ENCODE measurements at regions not wholly inside any gene's neighbourhood (a gene's known extent, or its start where the extent isn't known, plus 50 kb on each side); places are given as distances from the start of the nearest gene placed in this dataset.

DNA sequence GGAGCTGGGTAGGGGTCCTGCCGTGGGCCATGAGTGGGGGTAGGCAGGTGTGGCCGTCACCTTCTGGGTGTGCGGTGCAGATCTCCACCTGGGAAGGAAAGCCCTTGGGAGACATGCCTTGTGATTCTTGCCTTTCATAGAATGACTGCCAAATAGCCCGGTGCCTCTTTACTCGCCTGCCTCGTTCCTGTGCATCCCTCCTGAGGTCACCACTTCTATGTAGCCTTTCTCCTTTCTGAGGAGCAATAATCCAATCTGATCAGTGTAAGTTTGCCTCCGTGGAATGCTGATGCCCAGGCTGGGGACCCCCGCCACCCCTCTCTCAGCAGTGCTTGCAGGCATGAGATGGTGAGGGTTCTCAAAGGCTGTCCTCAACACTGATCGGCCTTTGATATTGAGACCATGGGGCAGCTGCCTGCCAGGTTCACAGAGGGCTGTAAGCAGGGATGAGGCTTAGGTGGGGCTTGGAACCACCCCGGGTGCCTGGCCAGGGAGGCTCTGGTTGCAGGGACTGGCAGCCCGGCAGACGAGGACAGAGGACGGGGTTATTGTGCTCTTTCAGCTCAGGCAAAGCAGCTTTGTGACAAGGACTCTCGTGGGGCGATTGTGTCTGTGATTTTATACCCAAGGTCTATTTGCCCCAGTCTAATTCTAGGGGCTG lies 86.1 kb upstream of the WNT7B start:
- DNase-seq: peak in 8 of 10 donors; percentile 9 to 87 (median 37)

DNA sequence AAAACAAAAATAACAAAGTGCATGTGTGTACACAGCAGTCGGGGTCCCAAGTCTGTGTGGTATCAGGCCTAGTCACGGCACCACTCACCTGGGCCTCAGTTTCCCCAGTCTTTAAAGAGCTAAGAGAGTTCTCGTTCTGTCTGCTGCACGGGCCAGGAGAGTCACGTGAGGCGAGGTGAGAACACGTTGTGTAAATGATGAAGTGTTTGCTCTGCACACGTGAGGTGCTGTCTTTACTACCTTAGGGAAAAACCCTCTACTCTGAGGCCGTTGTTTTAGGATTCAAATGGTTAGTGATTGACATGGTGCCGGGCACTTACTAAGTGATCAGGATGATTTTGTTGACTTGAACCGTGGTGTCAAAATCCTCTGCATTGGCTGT lies 86.5 kb upstream of the PPARA start:
- DNase-seq: peak in 7 of 10 donors; percentile 3 to 44 (median 20)
- intact Hi-C loops (cut with DNase I): no loop called here

More for the DNA sequence above, 86.1 kb upstream of the WNT7B start:
- intact Hi-C loops (cut with DNase I): no loop called here

GRCh38 chr22:46064228-46064965 lies 85.9 kb upstream of the PPARA start:
- intact Hi-C loops (cut with DNase I): no loop called here
- peak in 9 of 10 donors; percentile 6 to 89 (median 34) for DNase-seq

DNA sequence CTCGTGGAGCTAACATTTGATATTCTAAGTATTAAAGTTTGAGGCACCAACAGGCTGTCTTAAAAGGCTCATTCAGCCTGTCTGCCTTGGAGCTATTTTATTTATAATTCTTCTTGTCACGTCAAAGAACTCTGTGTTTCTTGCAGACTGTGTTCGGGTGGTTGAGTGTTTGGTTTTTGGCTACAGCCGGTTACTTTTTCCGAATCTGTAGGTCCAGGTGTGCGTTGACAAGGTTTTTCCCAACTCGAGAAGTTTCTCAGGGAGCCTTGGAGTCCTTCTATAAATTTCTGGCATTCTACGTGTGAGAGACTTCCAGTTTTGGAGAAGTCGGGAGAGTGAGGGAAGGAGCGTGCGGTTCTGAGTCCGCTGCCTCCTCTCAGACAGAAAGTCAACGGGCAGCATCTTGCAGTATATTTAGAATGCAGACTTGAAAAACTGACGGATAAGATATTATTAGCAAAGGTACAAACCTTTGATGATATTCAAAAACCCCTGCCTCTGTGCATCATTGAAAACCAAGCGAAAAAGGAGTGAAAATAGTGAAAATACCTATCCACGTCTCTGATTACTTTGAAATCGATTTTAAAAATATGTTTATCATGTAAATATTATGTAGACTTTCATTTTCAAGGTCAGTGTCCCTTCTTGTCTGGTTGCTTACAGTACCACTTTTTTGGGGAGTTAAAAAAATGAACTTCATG lies 85.2 kb upstream of the PPARA start:
- peak in 9 of 10 donors; percentile 9 to 88 (median 33) for DNase-seq
- intact Hi-C loops (cut with DNase I): no loop called here

DNA sequence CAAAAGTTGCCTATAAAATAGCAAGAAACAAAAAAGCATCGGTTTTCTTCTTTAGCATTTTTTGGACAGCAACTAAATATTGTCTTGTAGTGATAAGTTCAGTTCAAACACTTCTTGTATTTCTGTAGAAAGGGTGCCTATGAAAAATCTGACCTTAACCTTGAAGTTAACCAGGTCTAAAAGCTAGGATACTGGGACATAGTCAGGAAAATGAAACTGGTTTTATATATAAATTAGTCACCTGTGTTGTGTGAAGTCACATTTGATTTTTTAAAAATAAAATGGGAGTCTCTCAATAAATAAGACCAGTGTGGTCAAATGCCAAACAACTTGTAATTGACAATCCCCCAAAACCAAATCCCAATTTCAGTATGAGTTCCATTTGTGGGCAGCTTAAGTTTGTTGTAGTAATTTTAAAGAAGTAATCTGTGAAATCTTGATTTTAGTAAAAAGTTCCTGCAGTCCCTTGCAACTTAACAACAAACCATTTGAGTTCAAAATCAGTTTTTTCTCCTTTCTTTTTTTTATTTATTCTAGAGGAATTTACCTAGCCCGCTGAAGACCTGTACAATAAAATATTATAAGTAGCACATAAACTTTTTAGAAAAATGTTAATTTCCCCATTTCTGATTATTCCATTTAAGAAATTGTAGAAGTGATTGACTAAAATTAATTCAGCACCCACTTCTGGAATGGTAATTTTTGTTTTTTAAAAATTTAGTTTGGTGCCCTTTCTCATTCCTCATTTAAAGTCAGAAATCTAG lies 84.5 kb upstream of the PPARA start:
- DNase-seq: no peak
- intact Hi-C loops (cut with DNase I): no loop called here

DNA sequence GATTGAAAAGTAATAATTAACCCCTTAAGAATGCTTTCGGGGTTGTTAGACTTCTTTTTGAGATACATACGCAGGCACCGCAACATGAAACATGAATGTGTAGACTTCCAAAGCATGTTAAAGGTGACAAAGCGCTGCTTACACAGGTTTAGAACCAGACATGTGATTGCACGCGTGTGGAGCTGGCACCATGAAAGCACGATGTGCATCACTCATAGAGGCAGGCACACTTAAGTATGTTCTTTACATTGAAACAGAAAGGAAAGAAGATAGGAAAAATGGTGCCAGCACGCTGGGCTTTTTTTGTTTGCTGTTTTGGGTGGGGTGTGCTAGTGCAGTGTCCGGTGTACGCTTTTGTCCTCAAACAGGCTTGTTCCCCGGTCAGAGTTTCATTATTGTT lies 83.6 kb upstream of the PPARA start:
- intact Hi-C loops (cut with DNase I): no loop called here
- peak in 9 of 10 donors; percentile 9 to 88 (median 27) for DNase-seq

DNA sequence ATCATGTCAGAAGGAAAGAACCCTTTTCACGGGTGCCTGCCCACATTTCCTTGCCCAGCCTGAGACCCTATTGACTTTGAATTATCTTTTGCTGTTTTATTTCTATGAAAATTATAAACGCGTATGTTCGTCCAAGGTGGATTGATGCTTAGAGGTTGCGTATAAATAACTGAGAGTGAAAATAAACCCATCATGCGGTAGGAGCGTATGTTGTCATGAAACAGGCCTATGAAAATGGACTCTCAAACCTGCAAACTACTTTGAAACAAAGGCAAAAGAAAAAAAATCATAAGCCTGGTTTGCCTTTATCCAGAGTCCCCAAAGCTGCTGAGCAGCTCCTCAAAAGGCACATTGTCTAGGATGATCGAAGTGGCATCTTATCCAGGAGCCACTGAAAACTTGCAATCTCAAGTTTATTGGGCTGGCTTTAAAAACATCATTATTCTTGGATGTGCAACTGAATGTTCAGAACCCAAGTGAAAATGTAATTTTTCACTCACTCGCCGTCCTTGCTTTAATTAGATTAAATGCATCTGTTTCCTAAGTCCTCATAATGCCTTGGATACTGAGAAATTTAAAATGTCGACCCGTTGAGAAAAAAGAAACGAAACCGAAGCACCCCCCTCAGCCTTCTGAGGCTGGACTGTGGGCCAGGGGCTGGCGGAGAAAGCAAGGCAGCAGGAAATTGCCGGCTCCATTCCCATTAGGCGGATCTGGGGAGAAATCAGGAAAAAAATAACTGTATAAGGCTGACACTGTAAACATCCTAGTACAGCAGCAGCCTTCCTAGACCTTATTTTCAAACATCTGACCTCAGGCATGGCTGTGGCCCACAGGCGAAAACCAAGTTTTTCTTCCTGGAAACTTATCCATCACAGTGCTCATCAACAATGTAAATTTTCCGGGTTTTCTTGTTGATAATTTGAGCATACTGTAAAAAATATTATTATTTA lies 82.9 kb upstream of the PPARA start:
- DNase-seq: peak; percentile 7 to 73 (median 19)
- intact Hi-C loops (cut with DNase I): no loop called here

DNA sequence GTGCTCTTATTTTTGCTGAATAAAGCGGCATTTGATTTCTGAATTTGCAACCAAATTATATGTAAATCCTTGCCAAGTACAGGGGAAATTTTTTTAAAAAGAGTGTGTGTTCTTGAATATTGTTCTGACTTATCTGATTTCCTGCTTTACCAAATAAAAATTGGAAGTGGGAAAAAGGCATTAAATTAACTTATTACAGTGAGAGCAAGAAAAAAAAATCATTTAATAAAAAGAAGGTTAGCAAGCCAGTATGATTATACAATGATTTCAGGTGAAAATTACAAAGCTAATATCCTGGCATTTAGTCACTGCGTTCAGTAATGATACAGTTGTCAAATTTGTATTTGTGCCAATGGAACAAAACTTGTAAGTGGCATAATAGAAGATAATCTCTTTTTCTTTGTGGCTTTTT lies 82.1 kb upstream of the PPARA start:
- peak in 1 of 10 donors; percentile 4 for DNase-seq
- intact Hi-C loops (cut with DNase I): no loop called here

DNA sequence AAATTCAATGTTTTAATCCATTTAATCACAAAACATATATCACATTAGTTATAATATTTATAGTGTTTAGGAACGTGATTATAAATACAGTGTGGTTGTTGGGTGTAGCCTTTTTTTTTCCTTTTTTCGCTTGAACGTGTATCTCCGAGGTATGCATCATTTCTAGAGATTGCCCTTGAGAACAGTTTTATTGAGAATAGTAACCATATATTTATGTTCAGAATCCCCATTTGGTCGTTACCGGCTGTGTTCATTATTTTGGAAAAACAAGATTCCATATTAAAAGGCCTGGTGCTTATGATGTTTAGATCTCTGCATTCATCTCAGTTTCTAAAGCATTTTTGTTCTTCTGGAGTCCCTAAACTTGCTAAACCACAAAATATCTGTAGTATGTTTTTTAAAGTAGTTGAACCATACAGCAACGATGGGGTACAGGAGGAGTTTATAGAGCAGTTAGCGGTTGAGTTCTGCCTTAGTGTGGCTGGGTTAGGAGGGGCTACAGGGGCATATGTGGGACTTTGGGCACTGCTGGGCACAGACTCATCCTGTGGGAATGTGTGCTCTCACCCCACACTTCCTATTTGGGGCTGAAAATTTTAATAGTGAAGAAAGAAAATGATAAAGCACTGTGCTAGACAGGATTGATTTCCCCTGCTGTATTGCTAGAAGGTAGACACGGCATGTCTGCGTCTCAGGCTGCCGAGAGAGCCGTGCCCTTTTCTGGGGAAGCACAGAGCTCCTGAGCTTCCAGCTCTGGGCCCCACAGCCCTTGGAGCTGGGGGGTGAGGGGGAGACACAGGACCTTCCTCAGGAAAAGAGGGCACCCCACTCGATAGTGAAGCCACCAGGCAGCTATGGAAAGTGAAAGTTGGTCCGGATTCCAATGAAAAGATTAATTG lies 81.5 kb upstream of the PPARA start:
- intact Hi-C loops (cut with DNase I): no loop called here
- peak; percentile 9 to 73 (median 28) for DNase-seq

- DNase-seq: peak; percentile 85 to 98 (median 88)
- intact Hi-C loops (cut with DNase I): loop anchor here (2.0 to 5.0 kb wide), 3 partner anchors 13 to 57 kb away; no protein-coding TSS in a partner anchor
These were observed 80.7 kb upstream of the PPARA start for GRCh38 chr22:46069521-46070214.

DNA sequence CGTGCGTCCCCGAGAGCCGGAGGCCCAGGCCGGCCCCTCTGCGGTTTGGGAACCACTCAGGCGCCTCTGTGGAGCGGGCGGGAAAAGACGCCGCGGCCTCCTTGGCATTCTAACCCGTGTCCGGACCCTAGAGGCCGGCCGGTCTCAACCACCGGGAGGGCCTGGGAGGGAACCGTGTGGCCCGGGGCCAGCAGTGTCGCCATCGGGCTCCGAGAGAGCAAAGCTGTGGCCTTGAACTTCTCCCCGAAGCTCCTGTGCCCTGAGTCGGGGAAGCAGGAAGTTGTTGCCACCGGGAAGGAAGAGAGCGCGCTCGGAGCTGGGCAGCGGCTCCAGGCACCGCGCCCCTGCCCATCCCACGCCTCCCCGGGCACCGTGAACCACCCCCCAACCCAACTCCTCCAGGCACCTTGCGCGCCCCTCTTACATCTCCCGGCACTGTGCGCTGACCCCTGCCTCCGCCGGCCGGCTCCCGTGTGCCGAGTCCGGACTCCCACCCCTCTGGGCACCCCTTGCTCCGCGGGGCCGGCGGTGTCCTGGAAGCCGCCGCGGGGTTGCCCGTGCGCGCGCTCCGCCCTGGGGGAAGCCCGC lies 80.0 kb upstream of the PPARA start:
- intact Hi-C loops (cut with DNase I): loop anchor here (2.0 to 5.0 kb wide), 3 partner anchors 14 to 58 kb away; no protein-coding TSS in a partner anchor
- DNase-seq: peak in 6 of 10 donors; percentile 21 to 87 (median 46)

GRCh38 chr22:46070803-46071450 lies 79.4 kb upstream of the PPARA start:
- intact Hi-C loops (cut with DNase I): loop anchor here (2.0 to 5.0 kb wide), 3 partner anchors 14 to 59 kb away; no protein-coding TSS in a partner anchor
- DNase-seq: peak in 9 of 10 donors; percentile 48 to 97 (median 75)

DNA sequence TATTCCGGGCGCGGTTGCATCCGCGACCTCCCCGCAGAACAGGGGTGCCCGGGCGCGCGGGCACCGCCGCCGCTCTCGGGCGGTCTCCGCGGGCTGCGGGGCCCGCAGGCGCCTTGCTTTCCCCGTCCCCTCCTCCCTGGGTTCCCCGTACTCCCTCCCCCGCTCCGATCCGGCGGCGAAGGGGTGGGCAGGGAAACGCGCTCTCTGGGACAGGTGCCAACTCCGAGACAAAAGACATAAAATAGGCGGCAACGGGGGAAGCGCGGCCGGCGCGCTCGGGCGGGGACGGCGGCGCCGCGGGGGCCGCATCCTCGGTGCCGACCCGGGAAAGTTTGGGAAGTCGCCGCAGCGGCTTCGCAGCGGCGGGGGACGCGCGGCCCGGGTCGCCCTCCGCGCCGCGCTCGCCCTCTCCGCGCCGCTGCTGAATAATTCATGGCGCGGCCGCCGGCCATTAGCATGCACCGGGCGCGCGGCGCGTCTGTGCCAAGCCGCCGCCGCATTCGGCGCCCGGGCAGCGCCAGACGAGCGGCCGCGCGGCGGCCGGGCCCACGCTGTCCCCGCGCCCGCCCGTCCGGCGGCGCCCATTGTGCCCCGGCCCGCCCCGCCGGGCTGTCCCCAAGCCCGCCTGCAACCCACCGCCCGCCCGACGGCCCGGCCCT lies 78.7 kb upstream of the PPARA start:
- peak; percentile 85 to 97 (median 88) for DNase-seq
- intact Hi-C loops (cut with DNase I): loop anchor here (2.0 to 5.0 kb wide), 3 partner anchors 15 to 59 kb away; no protein-coding TSS in a partner anchor

DNA sequence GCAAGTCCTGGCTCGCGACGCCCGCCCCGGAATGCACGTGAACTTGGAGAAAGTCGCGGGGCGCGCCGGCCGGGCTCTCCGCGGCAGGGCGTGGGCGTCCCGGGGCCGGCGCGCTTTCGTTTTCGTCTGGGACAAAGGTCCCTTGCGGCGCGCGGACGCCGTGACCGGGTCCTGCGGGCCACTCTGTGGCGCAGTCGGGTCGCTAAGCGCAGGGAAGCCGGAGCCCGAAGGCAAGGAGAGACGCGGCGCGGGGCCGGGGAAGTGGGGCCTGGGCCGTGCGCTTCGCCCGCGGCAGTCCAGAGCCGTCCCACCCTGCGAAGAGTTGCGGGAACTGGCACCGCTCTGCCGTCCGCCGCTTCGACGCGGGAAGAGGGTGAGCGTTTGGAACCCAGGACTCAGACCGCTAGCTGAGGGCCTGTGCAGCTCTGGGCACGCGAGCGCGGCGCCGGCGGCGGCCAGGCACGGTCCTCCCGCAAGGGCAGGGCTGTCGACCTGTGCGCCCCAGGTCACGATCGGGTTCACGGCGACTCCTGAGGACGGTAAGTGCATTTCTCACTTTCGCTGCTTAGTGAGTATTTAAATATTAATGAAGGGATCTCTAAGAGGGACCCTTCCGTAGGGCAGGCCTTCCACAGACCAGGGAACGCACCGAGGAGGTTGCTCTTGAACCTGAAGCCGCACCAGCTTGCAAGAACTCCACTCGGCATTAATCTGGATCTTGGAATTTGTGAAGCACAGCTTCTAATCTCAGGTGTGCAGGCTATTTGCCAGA lies 78.0 kb upstream of the PPARA start:
- peak in 9 of 10 donors; percentile 23 to 90 (median 40) for DNase-seq
- intact Hi-C loops (cut with DNase I): loop anchor here (5.0 kb wide), 2 partner anchors 35 to 60 kb away; no protein-coding TSS in a partner anchor

Data from posterior cingulate gyrus (tissue), 11 donors.